ENCODE measurements at regions not wholly inside any gene's neighbourhood (a gene's known extent, or its start where the extent isn't known, plus 50 kb on each side); places are given as distances from the start of the nearest gene placed in this dataset.

GRCh38 chr19:28130066-28130511, 1082.9 kb downstream of the UQCRFS1 start:
- TF ChIP-seq CTCF (IDR thresholded peaks at IDR 0.05; ENCODE audit: insufficient read depth, low read length) (no peak), POLR2AphosphoS5 (IDR thresholded peaks at IDR 0.05; ENCODE audit: low read depth) (no peak), GABPA (IDR thresholded peaks at IDR 0.05; ENCODE audit: low read depth) (no peak), SPI1 (IDR thresholded peaks at IDR 0.05; ENCODE audit: borderline replicate concordance, low read depth) (no peak)
- TF ChIP-seq, protein P1, sequence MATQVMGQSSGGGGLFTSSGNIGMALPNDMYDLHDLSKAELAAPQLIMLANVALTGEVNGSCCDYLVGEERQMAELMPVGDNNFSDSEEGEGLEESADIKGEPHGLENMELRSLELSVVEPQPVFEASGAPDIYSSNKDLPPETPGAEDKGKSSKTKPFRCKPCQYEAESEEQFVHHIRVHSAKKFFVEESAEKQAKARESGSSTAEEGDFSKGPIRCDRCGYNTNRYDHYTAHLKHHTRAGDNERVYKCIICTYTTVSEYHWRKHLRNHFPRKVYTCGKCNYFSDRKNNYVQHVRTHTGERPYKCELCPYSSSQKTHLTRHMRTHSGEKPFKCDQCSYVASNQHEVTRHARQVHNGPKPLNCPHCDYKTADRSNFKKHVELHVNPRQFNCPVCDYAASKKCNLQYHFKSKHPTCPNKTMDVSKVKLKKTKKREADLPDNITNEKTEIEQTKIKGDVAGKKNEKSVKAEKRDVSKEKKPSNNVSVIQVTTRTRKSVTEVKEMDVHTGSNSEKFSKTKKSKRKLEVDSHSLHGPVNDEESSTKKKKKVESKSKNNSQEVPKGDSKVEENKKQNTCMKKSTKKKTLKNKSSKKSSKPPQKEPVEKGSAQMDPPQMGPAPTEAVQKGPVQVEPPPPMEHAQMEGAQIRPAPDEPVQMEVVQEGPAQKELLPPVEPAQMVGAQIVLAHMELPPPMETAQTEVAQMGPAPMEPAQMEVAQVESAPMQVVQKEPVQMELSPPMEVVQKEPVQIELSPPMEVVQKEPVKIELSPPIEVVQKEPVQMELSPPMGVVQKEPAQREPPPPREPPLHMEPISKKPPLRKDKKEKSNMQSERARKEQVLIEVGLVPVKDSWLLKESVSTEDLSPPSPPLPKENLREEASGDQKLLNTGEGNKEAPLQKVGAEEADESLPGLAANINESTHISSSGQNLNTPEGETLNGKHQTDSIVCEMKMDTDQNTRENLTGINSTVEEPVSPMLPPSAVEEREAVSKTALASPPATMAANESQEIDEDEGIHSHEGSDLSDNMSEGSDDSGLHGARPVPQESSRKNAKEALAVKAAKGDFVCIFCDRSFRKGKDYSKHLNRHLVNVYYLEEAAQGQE (IDR thresholded peaks at IDR 0.05; ENCODE audit: insufficient replicate concordance, low read depth) = no peak
- no peaks in the 10 kb centered on the region for H3K27me3 ChIP-seq (ENCODE audit: insufficient read depth, poor library complexity, severe bottlenecking)
- H3K4me3 ChIP-seq (replicated peaks; ENCODE audit: insufficient read depth, low read length) = no peak overlapping the region
- no peak overlapping the region for H3K27ac ChIP-seq (replicated peaks)
- DNase-seq (ENCODE audit: low read depth in 1 of 2, low spot score in 1 of 2) = no peak

DNA sequence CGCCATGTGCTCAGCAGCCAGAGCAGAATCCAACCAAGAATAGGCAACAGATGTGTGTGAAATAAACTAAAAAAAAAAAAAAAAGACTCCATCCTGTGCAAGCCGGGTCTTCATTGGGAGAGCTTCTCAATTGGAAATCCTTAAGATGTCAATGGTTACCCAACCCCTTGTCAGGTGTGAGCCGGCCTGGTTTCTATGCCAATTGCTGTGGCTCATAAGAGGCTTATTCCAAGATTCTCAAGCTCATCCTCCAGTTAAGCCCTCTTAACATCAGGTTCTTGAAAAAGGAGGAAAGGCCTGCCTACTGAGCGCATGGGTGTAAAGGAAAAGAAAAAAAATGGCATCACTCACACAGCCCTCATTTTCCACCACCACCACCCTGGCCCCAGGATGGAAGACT, 1084.6 kb downstream of the UQCRFS1 start:
- Histone ChIP-seq H3K27ac (replicated peaks) (no peak overlapping the region), H3K27me3 (ENCODE audit: insufficient read depth, poor library complexity, severe bottlenecking) (no peaks in the 10 kb centered on the region), H3K4me3 (replicated peaks; ENCODE audit: insufficient read depth, low read length) (no peak overlapping the region)
- no peak for TF ChIP-seq SPI1 (IDR thresholded peaks at IDR 0.05; ENCODE audit: borderline replicate concordance, low read depth)
- TF ChIP-seq, protein P1 (IDR thresholded peaks at IDR 0.05; ENCODE audit: insufficient replicate concordance, low read depth) = no peak
- no peak for TF ChIP-seq POLR2AphosphoS5 (IDR thresholded peaks at IDR 0.05; ENCODE audit: low read depth)
- no peak for TF ChIP-seq GABPA (IDR thresholded peaks at IDR 0.05; ENCODE audit: low read depth)
- no peak for TF ChIP-seq CTCF (IDR thresholded peaks at IDR 0.05; ENCODE audit: insufficient read depth, low read length)
- no peak for DNase-seq (ENCODE audit: low read depth in 1 of 2, low spot score in 1 of 2)

GRCh38 chr19:28126135-28126898, 1086.6 kb downstream of the UQCRFS1 start:
- no peak for TF ChIP-seq CTCF (IDR thresholded peaks at IDR 0.05; ENCODE audit: insufficient read depth, low read length)
- no peak for TF ChIP-seq SPI1 (IDR thresholded peaks at IDR 0.05; ENCODE audit: borderline replicate concordance, low read depth)
- no peak for TF ChIP-seq POLR2AphosphoS5 (IDR thresholded peaks at IDR 0.05; ENCODE audit: low read depth)
- TF ChIP-seq, protein P1 (IDR thresholded peaks at IDR 0.05; ENCODE audit: insufficient replicate concordance, low read depth) = no peak
- no peak for TF ChIP-seq GABPA (IDR thresholded peaks at IDR 0.05; ENCODE audit: low read depth)
- no peak overlapping the region for H3K4me3 ChIP-seq (replicated peaks; ENCODE audit: insufficient read depth, low read length)
- no peak for DNase-seq (ENCODE audit: low read depth in 1 of 2, low spot score in 1 of 2)
- H3K27ac ChIP-seq (replicated peaks) = no peak overlapping the region
- H3K27me3 ChIP-seq (ENCODE audit: insufficient read depth, poor library complexity, severe bottlenecking) = no peaks in the 10 kb centered on the region
